HepG2 (cell line): ENCODE measurements at regions not wholly inside any gene's neighbourhood (a gene's known extent, or its start where the extent isn't known, plus 50 kb on each side); places are given as distances from the start of the nearest gene placed in this dataset.
"Not testable (repeated sequence)": the region's sequence is repeated elsewhere in the genome, so short reads cannot be mapped to it uniquely, and the experiment has no call there.

ENCODE experiments used
- ATAC-seq: fragments of 200-7000 bp; cut with Tn5 transposase; 3 replicates; pipeline ENCODE4 v1.9.1; 2020; ENCODE audit warnings: mild to moderate bottlenecking, moderate library complexity
- BruUV-seq: library from RNA; stranded (reverse); fragments of 400-500 nt; replicated peaks from 2 replicates; lab custom pipeline; 2021; lab: Mats Ljungman, UMichigan
- CTCF ChIA-PET: fragments of 300-600 bp; formaldehyde crosslinking; extraction: SDS; loops from one replicate; lab custom pipeline; 2021; ENCODE audit warnings: low total read pairs, inconsistent platforms, low intra/inter-chr PET ratio; lab: Yijun Ruan, JAX
- POLR2A ChIA-PET: fragments of 350-600 bp; sonication (Branson Sonifier 250); formaldehyde crosslinking; loops from one replicate; lab custom pipeline; 2020; ENCODE audit warnings: antibody characterized with exemption, inconsistent platforms; lab: Yijun Ruan, JAX
- DNase-seq: peaks from one replicate; pipeline ENCODE4 v3.0.0-alpha.2; 2015; ENCODE audit warnings: low spot score
- FAIRE-seq: peaks from 3 replicates; lab custom pipeline; 2011; peaks lifted over from hg19 to GRCh38; lab: Jason Lieb, UNC
- H2AFZ ChIP-seq: one replicate; pipeline ENCODE4 v1.6.1; 2011; ENCODE audit warnings: low read length, inconsistent platforms
- H3K27ac ChIP-seq: fragments of 300-600 bp; 3 replicates; pipeline ENCODE4 v1.8.0; 2011; ENCODE audit warnings: mixed run types, mild to moderate bottlenecking, mixed read lengths, low read length, inconsistent platforms; ENCODE audit not compliant: insufficient read depth; ENCODE audit errors: extremely low read length
- H3K27me3 ChIP-seq, 2 experiments: fragments of 200-600 bp in 1 of 2; 2 replicates in 1 of 2; 3 replicates in 1 of 2; pipeline versions ENCODE4 v1.6.0 to v1.8.0; 2011; ENCODE audit warnings: low read length in 2 of 2, mild to moderate bottlenecking in 2 of 2, moderate library complexity in 2 of 2, inconsistent platforms in 1 of 2; ENCODE audit not compliant: insufficient read depth in 2 of 2, control insufficient read depth in 1 of 2
- H3K36me3 ChIP-seq, 2 experiments: fragments of 200-600 bp in 1 of 2; replicated peaks in 1 of 2; 2 replicates in 1 of 2; 3 replicates in 1 of 2; pipeline versions ENCODE4 v1.5.1 to v1.8.0; 2011; ENCODE audit warnings: low read length in 2 of 2, inconsistent platforms in 1 of 2; ENCODE audit not compliant: insufficient read depth in 2 of 2, control insufficient read depth in 1 of 2
- H3K4me1 ChIP-seq: 2 replicates; pipeline ENCODE4 v1.5.1; 2012; ENCODE audit warnings: low read length, inconsistent platforms; ENCODE audit not compliant: insufficient read depth
- H3K4me2 ChIP-seq: 2 replicates; pipeline ENCODE4 v1.6.0; 2011; ENCODE audit warnings: low read depth, low read length, inconsistent platforms
- H3K4me3 ChIP-seq, 3 experiments: fragments of 200-600 bp in 1 of 3; sonication (generic), shearing (Covaris generic) in 1 of 3; replicated peaks in 1 of 3; 2 replicates each; pipeline ENCODE4 v1.5.1; 2011 to 2016; ENCODE audit warnings: low read length in 3 of 3, inconsistent platforms in 2 of 3, low read depth in 2 of 3, mild to moderate bottlenecking in 2 of 3, control low read depth in 1 of 3, mixed read lengths in 1 of 3; ENCODE audit not compliant: insufficient read depth in 1 of 3
- H3K79me2 ChIP-seq: one replicate; pipeline ENCODE4 v1.6.1; 2011; ENCODE audit warnings: low read length, inconsistent platforms; ENCODE audit not compliant: insufficient read depth
- H3K9ac ChIP-seq: 2 replicates; pipeline ENCODE4 v1.6.0; 2011; ENCODE audit warnings: mild to moderate bottlenecking, low read depth, low read length, inconsistent platforms; ENCODE audit not compliant: insufficient read depth
- H3K9me3 ChIP-seq: 2 replicates; pipeline ENCODE4 v1.5.1; 2012; ENCODE audit warnings: mild to moderate bottlenecking, low read length
- H4K20me1 ChIP-seq: 2 replicates; pipeline ENCODE4 v1.6.0; 2011; ENCODE audit warnings: inconsistent platforms, mild to moderate bottlenecking, low read length, moderate library complexity; ENCODE audit not compliant: insufficient read depth
- ATF7 ChIP-seq, 2 experiments: fragments of 450-650 bp in 1 of 2; sonication (generic) in 1 of 2; formaldehyde crosslinking in 1 of 2; IDR thresholded peaks; 2 replicates each; pipeline versions ENCODE4 v1.4.0 to v1.6.1; 2016 to 2020; ENCODE audit warnings: antibody characterized with exemption in 1 of 2, mild to moderate bottlenecking in 1 of 2, missing genetic modification reagents in 1 of 2
- CREB1 ChIP-seq, 2 experiments: fragments of 450-650 bp in 1 of 2; IDR thresholded peaks; 2 replicates each; pipeline ENCODE4 v1.6.1; 2016 to 2017; ENCODE audit warnings: control low read depth in 1 of 2, mild to moderate bottlenecking in 1 of 2, missing compliant biosample characterization in 1 of 2, missing genetic modification characterization in 1 of 2
- WGBS: methylation state at CpG from one replicate; pipeline ENCODE4 v1.1.6; 2017; ENCODE audit warnings: low lambda C conversion rate; 5-methylcytosine and 5-hydroxymethylcytosine counted together
- in situ Hi-C: cut with HindIII; loops from 2 replicates; pipeline ENCODE4 v1.10.0; 2017; ENCODE audit warnings: low pct_unique_long_range_greater_than_20kb; ENCODE audit not compliant: extremely low pct_ligation_motif_present
- intact Hi-C: fragments of 100-400 bp; cut with micrococcal nuclease; formaldehyde crosslinking; loops from one replicate; pipeline ENCODE4 v1.10.0; 2022; ENCODE audit not compliant: unreplicated experiment

GRCh38 chr16:32121273-32121900, 131.7 kb upstream of the TP53TG3D start:
- H3K27me3 ChIP-seq; BruUV-seq; H3K9me3 ChIP-seq; H3K4me2 ChIP-seq; FAIRE-seq; H4K20me1 ChIP-seq; intact Hi-C loops; DNase-seq; H3K27ac ChIP-seq; H3K4me1 ChIP-seq; H3K36me3 ChIP-seq; H3K79me2 ChIP-seq; in situ Hi-C loops; H2AFZ ChIP-seq; CTCF ChIA-PET; POLR2A ChIA-PET; H3K9ac ChIP-seq; H3K4me3 ChIP-seq; ATAC-seq; TF ChIP-seq ATF7, CREB1 (CRISPR knock-in tag; IDR thresholded peaks at IDR 0.05): not testable (repeated sequence)
- 5% methylated on average over 2 of the region's 2 CpGs for WGBS
- TF ChIP-seq ATF7 (IDR thresholded peaks at IDR 0.05) (peak; percentile 93), CREB1 (IDR thresholded peaks at IDR 0.05) (peak; percentile 40; the same call in 1 of the 2 replicates)

- H4K20me1 ChIP-seq, CTCF ChIA-PET, BruUV-seq, POLR2A ChIA-PET, ATAC-seq, H3K27ac ChIP-seq, H3K4me1 ChIP-seq, intact Hi-C loops, H3K9ac ChIP-seq, DNase-seq, in situ Hi-C loops, H3K36me3 ChIP-seq, H2AFZ ChIP-seq, H3K79me2 ChIP-seq, H3K4me2 ChIP-seq, FAIRE-seq, H3K27me3 ChIP-seq, H3K9me3 ChIP-seq, H3K4me3 ChIP-seq: not testable (repeated sequence)
- WGBS, result no CpG with 5 or more reads among the region's 8 CpGs
Measured at GRCh38 chr16:32152434-32152833, 100.7 kb upstream of the TP53TG3D start.

DNA sequence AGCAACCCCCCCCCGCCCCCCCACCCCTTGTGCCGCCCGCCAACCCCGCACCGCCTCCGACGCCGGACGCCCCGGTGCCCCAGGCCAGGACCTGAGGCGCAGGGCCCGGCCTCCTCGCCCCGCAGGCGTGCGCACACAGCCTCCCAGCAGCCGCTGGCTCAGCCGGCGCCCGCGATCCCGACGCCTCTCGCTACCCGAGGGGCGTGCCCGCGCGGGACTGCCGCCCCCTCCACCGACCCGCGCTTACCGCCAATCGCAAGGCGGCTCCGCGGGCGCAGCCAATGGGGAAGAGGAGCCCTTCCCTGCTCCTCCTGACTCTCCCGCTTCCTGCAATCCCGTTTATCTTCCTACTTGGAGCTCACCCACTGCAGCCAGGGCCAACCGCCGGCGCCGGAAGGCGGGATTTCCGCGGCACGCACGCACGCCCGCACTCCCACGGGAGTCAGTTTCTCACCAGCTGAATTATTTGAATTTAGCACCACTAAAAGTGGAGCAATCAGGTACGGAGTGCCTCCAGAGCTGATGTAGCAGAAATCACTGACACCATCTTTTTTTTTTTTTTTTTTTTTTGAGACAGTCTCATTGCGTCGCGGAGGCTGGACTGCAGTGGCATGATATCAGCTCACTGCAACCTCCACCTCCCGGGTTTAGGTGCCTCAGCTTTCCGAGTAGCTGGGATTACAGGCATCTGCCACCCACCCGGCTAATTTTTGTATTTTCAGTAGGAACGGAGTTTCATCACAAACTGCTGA, 65.0 kb upstream of the TP53TG3D start:
- H3K4me2 ChIP-seq, CTCF ChIA-PET, H3K27me3 ChIP-seq, intact Hi-C loops, H3K4me3 ChIP-seq, in situ Hi-C loops, H3K36me3 ChIP-seq, H3K27ac ChIP-seq, BruUV-seq, H4K20me1 ChIP-seq, H3K4me1 ChIP-seq, H3K9me3 ChIP-seq, H3K79me2 ChIP-seq, H2AFZ ChIP-seq, POLR2A ChIA-PET, DNase-seq, H3K9ac ChIP-seq, FAIRE-seq: not testable (repeated sequence)
- peak; percentile 99 for ATAC-seq
- WGBS, result no CpG with 5 or more reads among the region's 61 CpGs

GRCh38 chr16:32202585-32202984, 50.5 kb upstream of the TP53TG3D start:
- H2AFZ ChIP-seq, H3K36me3 ChIP-seq, DNase-seq, CTCF ChIA-PET, H3K4me3 ChIP-seq, POLR2A ChIA-PET, H3K9me3 ChIP-seq, ATAC-seq, H3K4me1 ChIP-seq, H3K9ac ChIP-seq, BruUV-seq, intact Hi-C loops, H3K79me2 ChIP-seq, H3K27me3 ChIP-seq, H3K27ac ChIP-seq, in situ Hi-C loops, H4K20me1 ChIP-seq, H3K4me2 ChIP-seq, FAIRE-seq: not testable (repeated sequence)
- WGBS, result 65% methylated on average over 21 of the region's 36 CpGs
